ENCODE measurements at regions not wholly inside any gene's neighbourhood (a gene's known extent, or its start where the extent isn't known, plus 50 kb on each side); places are given as distances from the start of the nearest gene placed in this dataset.

- no peak for DNase-seq (ENCODE audit: extremely low read depth, insufficient read length)
Observed at GRCh38 chr18:75802681-75803080, 375.2 kb upstream of the SMIM21 start.

GRCh38 chr18:75801178-75801577 lies 373.7 kb upstream of the SMIM21 start:
- Histone ChIP-seq H3K36me3 (ENCODE audit: control insufficient read depth, insufficient read depth, low read length) (no peaks in the 10 kb centered on the region), H3K4me3 (replicated peaks; ENCODE audit: low read depth, low read length) (no peak overlapping the region), H3K27me3 (replicated peaks; ENCODE audit: control insufficient read depth, insufficient read depth, low read length) (no peaks in the 10 kb centered on the region; the same call in 1 of the 2 replicates)
- DNase-seq (ENCODE audit: extremely low read depth, insufficient read length) = no peak
- no peak for TF ChIP-seq CTCF (IDR thresholded peaks at IDR 0.05; ENCODE audit: insufficient read depth, low read length, poor library complexity, severe bottlenecking)

More at GRCh38 chr18:75802681-75803080, 375.2 kb upstream of the SMIM21 start:
- Histone ChIP-seq H3K36me3 (ENCODE audit: control insufficient read depth, insufficient read depth, low read length) (no peaks in the 10 kb centered on the region), H3K27me3 (replicated peaks; ENCODE audit: control insufficient read depth, insufficient read depth, low read length) (no peaks in the 10 kb centered on the region; the same call in 1 of the 2 replicates), H3K4me3 (replicated peaks; ENCODE audit: low read depth, low read length) (no peak overlapping the region)
- TF ChIP-seq CTCF (IDR thresholded peaks at IDR 0.05; ENCODE audit: insufficient read depth, low read length, poor library complexity, severe bottlenecking) = no peak

GRCh38 chr18:75800331-75800648 lies 372.8 kb upstream of the SMIM21 start:
- Histone ChIP-seq H3K27me3 (replicated peaks; ENCODE audit: control insufficient read depth, insufficient read depth, low read length) (no peaks in the 10 kb centered on the region; the same call in 1 of the 2 replicates), H3K36me3 (ENCODE audit: control insufficient read depth, insufficient read depth, low read length) (no peaks in the 10 kb centered on the region), H3K4me3 (replicated peaks; ENCODE audit: low read depth, low read length) (no peak overlapping the region)
- no peak for TF ChIP-seq CTCF (IDR thresholded peaks at IDR 0.05; ENCODE audit: insufficient read depth, low read length, poor library complexity, severe bottlenecking)
- DNase-seq (ENCODE audit: extremely low read depth, insufficient read length) = no peak

- Histone ChIP-seq H3K36me3 (ENCODE audit: control insufficient read depth, insufficient read depth, low read length) (no peaks in the 10 kb centered on the region), H3K27me3 (replicated peaks; ENCODE audit: control insufficient read depth, insufficient read depth, low read length) (no peaks in the 10 kb centered on the region; the same call in 1 of the 2 replicates), H3K4me3 (replicated peaks; ENCODE audit: low read depth, low read length) (no peak overlapping the region)
- no peak for DNase-seq (ENCODE audit: extremely low read depth, insufficient read length)
- TF ChIP-seq CTCF (IDR thresholded peaks at IDR 0.05; ENCODE audit: insufficient read depth, low read length, poor library complexity, severe bottlenecking) = no peak
Observed at GRCh38 chr18:75799449-75800330, 372.2 kb upstream of the SMIM21 start.

- DNase-seq (ENCODE audit: extremely low read depth, insufficient read length) = no peak
- TF ChIP-seq CTCF (IDR thresholded peaks at IDR 0.05; ENCODE audit: insufficient read depth, low read length, poor library complexity, severe bottlenecking) = no peak
- no peaks in the 10 kb centered on the region for H3K27me3 ChIP-seq (replicated peaks; ENCODE audit: control insufficient read depth, insufficient read depth, low read length)
Observed at GRCh38 chr18:75797046-75797445, 369.5 kb upstream of the SMIM21 start.

More at GRCh38 chr18:75797046-75797445, 369.5 kb upstream of the SMIM21 start:
- no peak overlapping the region for H3K4me3 ChIP-seq (replicated peaks; ENCODE audit: low read depth, low read length)
- H3K36me3 ChIP-seq (ENCODE audit: control insufficient read depth, insufficient read depth, low read length) = no peaks in the 10 kb centered on the region
